HG03175 (cell line): ENCODE measurements at regions not wholly inside any gene's neighbourhood (a gene's known extent, or its start where the extent isn't known, plus 50 kb on each side); places are given as distances from the start of the nearest gene placed in this dataset.

Source experiments
- ATAC-seq: cut with Tn5 transposase; IDR thresholded peaks from one replicate; pipeline ENCODE4 v1.9.1; 2021; ENCODE audit warnings: mild to moderate bottlenecking, moderate library complexity; ENCODE audit not compliant: unreplicated experiment

- ATAC-seq: no peak
Measured at GRCh38 chr21:41596241-41596925, 88.4 kb upstream of the TMPRSS2 start.

- ATAC-seq: no peak
Measured at GRCh38 chr21:41594268-41594667, 86.3 kb upstream of the TMPRSS2 start.

- ATAC-seq: no peak
Measured at GRCh38 chr21:41593760-41594138, 85.8 kb upstream of the TMPRSS2 start.

GRCh38 chr21:41593051-41593759, 85.2 kb upstream of the TMPRSS2 start:
- ATAC-seq: no peak

- no peak for ATAC-seq
Measured at GRCh38 chr21:41589620-41590175, 81.7 kb upstream of the TMPRSS2 start.

- ATAC-seq: no peak
Measured at GRCh38 chr21:41589131-41589530, 81.2 kb upstream of the TMPRSS2 start.

GRCh38 chr21:41585199-41585994, 77.4 kb upstream of the TMPRSS2 start:
- no peak for ATAC-seq

GRCh38 chr21:41584603-41585176, 76.7 kb upstream of the TMPRSS2 start:
- ATAC-seq: no peak

- ATAC-seq: no peak
Measured at GRCh38 chr21:41583274-41583790, 75.4 kb upstream of the TMPRSS2 start.

- no peak for ATAC-seq
Measured at GRCh38 chr21:41582866-41583265, 74.9 kb upstream of the TMPRSS2 start.

- ATAC-seq: no peak
Measured at GRCh38 chr21:41582298-41582840, 74.4 kb upstream of the TMPRSS2 start.

GRCh38 chr21:41581592-41582228, 73.8 kb upstream of the TMPRSS2 start:
- no peak for ATAC-seq

GRCh38 chr21:41580758-41581554, 73.0 kb upstream of the TMPRSS2 start:
- no peak for ATAC-seq

GRCh38 chr21:41579692-41580091, 71.7 kb upstream of the TMPRSS2 start:
- no peak for ATAC-seq

GRCh38 chr21:41578716-41579115, 70.8 kb upstream of the TMPRSS2 start:
- ATAC-seq: no peak

GRCh38 chr21:41578083-41578482, 70.1 kb upstream of the TMPRSS2 start:
- no peak for ATAC-seq

GRCh38 chr21:41576013-41576615, 68.2 kb upstream of the TMPRSS2 start:
- ATAC-seq: no peak

- no peak for ATAC-seq
Measured at GRCh38 chr21:41573902-41574690, 66.1 kb upstream of the TMPRSS2 start.
